ENCODE measurements at regions not wholly inside any gene's neighbourhood (a gene's known extent, or its start where the extent isn't known, plus 50 kb on each side); places are given as distances from the start of the nearest gene placed in this dataset.
"Not testable (repeated sequence)": the region's sequence is repeated elsewhere in the genome, so short reads cannot be mapped to it uniquely, and the experiment has no call there.

GRCh38 chr1:198967566-198967965 is 328.7 kb downstream of the PTPRC start:
- DNase-seq (ENCODE audit: low read depth in 1 of 2, low spot score in 1 of 2) = no peak

- no peak for DNase-seq (ENCODE audit: low read depth in 1 of 2, low spot score in 1 of 2)
Observed at GRCh38 chr1:198968866-198969265, 330.0 kb downstream of the PTPRC start.

- no peak for DNase-seq (ENCODE audit: low read depth in 1 of 2, low spot score in 1 of 2)
Observed at GRCh38 chr1:198969981-198970380, 331.1 kb downstream of the PTPRC start.

DNA sequence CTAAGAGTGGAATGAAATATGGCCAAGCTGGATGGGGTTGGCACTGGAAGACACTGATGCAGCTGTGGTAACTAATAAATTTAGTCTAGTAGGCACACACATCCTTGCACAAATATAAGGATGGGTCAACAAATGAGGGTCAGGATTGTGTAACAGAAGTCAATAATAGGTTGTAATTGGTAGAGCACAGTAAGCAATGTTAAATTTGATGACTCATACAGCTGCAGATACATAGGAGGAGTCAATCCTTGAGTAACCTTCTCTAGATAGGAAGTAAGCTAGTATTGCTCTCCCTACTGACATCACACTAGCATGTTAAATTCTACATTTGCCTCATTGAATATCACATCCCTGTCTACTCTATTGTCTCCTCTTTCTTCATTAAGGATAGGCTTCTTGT is 332.1 kb downstream of the PTPRC start:
- DNase-seq (ENCODE audit: low read depth in 1 of 2, low spot score in 1 of 2) = no peak

GRCh38 chr1:198977909-198978308 is 339.1 kb downstream of the PTPRC start:
- DNase-seq (ENCODE audit: low read depth in 1 of 2, low spot score in 1 of 2) = no peak

DNA sequence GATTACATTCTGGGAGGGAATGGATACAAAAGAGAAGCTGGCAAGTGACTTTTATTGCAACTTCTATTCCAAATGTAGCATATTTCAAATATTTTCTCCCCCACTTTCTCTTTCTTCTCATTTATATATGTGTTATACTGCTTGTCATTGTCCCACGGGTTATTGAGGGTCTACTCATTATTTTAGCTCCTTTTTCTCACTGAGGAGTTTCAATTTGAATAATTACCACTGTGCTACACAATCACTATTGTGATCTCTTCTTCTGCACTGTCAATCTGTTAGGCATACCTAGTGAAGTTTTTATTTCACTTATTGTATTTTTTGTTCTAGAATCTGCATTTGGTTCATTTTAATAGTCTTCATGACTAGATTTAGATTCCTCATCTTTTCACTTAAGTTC is 339.7 kb downstream of the PTPRC start:
- no peak for DNase-seq (ENCODE audit: low read depth in 1 of 2, low spot score in 1 of 2)

- DNase-seq (ENCODE audit: low read depth in 1 of 2, low spot score in 1 of 2) = no peak
Observed at GRCh38 chr1:198986036-198986435, 347.2 kb downstream of the PTPRC start.

DNA sequence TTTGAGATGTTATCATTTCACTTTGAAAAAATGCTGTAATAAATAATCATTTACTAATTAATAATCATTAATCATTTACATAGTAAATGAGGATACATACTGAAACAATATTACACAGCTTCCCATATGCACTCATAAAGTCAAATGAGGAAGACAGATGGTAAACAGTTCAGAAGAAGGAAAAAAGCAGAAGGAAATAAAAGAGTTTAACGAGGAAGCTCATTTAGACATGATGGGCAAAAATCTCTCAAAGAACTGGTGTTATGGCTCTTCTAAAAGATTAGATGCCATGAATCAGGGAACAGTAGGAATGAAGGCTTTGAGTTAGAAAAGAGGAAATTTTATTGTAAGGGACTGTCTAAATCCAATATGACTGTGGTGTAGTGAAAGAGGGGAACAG is 347.6 kb downstream of the PTPRC start:
- DNase-seq (ENCODE audit: low read depth in 1 of 2, low spot score in 1 of 2) = no peak

DNA sequence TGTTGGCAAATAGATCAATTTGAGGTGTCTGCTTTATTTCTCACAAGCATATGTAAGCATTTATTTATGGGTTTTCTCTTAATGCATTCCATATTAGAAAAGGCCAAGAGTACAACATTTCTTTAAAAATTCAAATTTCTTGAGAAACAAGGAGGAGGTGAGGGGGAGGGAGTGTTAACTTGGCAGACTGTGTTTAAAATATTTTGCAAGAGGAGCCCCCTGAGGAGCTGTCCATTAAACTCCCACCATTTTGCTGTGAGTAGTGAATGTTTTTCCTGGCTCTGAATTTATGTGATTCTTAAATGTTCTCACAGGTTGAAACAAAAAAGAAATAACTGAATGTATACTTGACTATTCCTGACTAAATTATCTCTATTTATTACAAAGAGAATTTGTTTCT is 363.8 kb downstream of the PTPRC start:
- no peak for DNase-seq (ENCODE audit: low read depth in 1 of 2, low spot score in 1 of 2)

DNA sequence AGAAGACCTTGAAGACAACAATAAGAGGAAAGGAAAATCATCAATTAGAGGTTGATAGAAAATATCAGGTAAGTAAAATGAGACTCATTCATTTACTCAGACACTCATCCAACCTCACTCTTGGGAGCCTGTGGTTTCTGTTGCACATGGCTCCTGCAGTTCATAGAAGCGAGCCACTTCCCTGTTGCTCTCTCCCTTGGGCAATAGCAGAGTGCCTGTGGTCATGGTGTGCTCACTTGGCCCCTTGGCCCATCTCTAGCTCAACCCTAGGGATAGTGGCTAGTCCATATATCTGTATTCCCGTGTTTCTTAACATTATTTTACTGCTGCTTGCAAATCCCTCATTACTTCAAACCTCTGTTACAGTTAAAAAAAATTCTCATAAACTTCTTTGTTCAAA is 368.6 kb downstream of the PTPRC start:
- DNase-seq (ENCODE audit: low read depth in 1 of 2, low spot score in 1 of 2) = no peak

GRCh38 chr1:199009447-199009846 is 370.6 kb downstream of the PTPRC start:
- DNase-seq (ENCODE audit: low read depth in 1 of 2, low spot score in 1 of 2) = no peak

GRCh38 chr1:199010492-199010891 is 371.7 kb downstream of the PTPRC start:
- no peak for DNase-seq (ENCODE audit: low read depth in 1 of 2, low spot score in 1 of 2)

DNA sequence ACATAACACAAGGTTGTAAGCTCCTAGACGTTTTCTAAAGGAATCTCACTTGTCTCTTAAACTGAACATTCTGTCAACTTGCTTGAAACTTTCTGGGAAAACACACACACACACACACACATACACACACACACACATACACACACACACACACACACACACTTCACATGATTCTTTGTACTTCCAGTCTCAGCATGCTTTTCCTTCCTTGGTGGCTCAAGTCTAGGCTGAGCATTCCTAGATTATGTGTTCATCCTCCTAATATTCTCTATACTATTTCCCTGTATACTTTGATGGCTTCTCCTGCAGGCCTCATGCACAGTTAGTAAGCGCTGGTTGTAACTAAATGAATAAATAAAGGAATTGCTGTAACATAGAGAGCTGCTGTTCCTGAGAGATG is 372.1 kb downstream of the PTPRC start:
- DNase-seq (ENCODE audit: low read depth in 1 of 2, low spot score in 1 of 2) = no peak

DNA sequence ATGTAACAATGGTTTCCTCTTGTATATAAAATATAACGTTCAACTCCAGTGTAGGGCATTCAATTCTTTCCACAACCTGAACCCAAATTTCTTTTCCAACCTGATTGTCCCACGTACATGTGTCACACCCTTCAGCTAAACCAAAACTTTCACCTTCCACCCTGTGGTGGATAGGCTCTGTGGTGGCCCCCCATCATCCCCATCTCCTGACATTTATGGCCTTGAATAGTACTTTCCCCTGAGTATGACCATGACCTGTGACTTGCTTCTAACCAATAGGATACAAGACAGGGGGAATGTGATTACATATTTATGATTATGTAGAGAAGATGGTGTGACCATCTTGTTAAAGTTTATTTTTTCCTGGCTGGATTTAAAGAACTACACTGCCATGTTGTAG is 377.0 kb downstream of the PTPRC start:
- DNase-seq (ENCODE audit: low read depth in 1 of 2, low spot score in 1 of 2) = no peak

DNA sequence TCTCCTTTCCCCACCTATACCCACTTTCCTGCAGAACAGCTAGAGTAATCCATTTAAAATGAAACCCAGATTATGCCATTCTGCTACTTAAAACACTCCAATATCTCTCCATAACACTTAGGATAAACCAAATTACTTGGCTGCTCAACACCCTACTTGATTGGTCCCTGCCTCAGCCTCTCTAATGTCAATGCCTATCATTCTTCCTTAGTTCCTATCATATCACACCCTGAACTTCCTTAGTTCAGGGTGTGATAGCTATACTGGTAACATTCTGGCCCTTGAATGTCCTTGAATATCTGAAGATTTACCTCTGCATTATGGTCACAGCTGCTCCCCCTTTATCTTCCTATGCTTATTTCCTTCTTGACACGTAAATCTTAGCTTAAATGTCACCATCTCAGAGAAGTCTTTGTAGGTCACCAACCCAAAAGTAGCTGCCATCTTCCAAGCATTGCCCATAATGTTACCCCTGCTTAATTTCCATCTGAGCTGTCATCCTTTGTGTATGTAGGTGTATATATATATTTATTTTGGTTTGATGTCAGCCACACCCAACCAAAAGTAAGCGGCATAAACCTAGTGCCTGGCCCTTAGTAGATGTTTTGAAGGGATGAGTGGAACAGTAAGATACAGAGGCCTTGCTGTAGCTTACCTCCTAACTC is 379.8 kb downstream of the PTPRC start:
- no peak for DNase-seq (ENCODE audit: low read depth in 1 of 2, low spot score in 1 of 2)

GRCh38 chr1:199020051-199020450 is 381.2 kb downstream of the PTPRC start:
- DNase-seq (ENCODE audit: low read depth in 1 of 2, low spot score in 1 of 2) = no peak

- no peak for DNase-seq (ENCODE audit: low read depth in 1 of 2, low spot score in 1 of 2)
Observed at GRCh38 chr1:199020904-199021303, 382.1 kb downstream of the PTPRC start.

DNA sequence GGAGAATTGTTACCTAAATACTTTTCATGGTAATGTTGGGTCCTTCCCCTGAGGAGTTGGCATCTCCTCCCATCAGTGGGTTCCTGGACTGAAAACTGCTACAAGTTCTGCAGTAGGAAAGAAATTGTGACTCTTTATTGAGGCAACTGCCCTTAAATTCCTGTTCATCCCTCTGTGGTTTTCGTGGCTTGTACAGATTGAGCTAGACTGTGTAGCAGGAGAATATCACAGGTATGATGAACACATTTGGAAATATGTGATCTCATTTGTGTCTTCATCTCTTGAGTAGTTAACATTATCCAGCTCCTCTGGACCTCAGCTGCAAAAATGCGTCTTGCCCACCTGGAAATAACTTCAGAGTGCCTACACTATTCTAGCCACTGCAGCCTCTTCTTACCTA is 390.6 kb downstream of the PTPRC start:
- DNase-seq (ENCODE audit: low read depth in 1 of 2, low spot score in 1 of 2) = no peak

- DNase-seq (ENCODE audit: low read depth in 1 of 2, low spot score in 1 of 2) = no peak
Observed at GRCh38 chr1:199029855-199030254, 391.0 kb downstream of the PTPRC start.

DNA sequence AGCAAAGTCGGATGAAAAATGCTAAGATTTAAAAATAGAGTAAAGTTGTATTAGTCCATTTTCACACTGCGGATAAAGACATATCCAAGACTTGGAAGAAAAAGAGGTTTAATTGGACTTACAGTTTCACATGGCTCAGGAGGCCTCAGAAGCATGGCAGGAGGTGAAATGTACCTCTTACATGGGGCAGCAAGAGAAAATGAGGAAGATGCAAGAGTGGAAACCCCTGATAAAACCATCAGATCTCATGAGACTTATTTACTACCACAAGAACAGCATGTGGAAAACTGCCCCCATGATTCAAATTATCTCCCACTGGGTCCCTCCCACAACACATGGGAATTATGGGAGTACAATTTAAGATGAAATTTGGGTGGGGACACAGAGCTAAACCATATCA is 391.7 kb downstream of the PTPRC start:
- DNase-seq (ENCODE audit: low read depth in 1 of 2, low spot score in 1 of 2) = not testable (repeated sequence)

DNA sequence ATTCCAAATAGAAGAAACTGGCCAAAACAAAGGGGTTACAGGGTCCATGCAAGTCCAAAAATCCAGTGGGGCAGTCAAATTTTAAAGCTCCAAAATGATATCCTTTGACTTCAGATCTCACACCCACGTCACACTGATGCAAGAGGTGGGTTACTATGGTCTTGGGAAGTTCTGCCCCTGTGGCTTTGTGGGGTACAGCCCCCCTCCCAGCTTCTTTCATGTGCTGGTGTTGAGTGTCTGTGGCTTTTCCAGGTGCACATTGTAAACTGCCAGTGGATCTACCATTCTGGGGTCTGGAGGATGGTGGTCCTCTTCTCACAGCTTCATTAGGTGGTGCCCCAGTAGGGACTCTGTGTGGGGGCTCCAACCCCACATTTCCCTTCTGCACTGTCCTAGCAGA is 392.3 kb downstream of the PTPRC start:
- DNase-seq (ENCODE audit: low read depth in 1 of 2, low spot score in 1 of 2) = not testable (repeated sequence)

- not testable (repeated sequence) for DNase-seq (ENCODE audit: low read depth in 1 of 2, low spot score in 1 of 2)
Observed at GRCh38 chr1:199032479-199032878, 393.6 kb downstream of the PTPRC start.

DNA sequence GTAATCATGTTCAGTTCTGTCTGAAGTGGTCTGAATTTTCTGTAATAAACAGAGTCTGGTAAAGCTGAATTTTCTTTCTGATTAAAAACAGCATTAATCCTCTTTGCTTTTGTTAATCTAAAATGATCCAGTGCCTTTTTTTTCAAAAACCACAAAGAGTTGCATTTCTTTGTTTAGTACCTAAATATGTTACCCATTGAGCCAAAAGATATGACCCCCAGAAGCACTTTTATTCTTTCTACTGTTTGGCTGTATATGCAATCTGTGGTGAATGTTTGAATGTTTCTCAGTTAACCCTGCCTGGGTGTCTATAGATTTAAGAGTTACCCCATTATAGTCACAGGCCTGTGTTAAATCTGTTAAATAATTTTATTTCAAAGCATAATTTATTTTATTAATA is 394.8 kb downstream of the PTPRC start:
- DNase-seq (ENCODE audit: low read depth in 1 of 2, low spot score in 1 of 2) = no peak

DNA sequence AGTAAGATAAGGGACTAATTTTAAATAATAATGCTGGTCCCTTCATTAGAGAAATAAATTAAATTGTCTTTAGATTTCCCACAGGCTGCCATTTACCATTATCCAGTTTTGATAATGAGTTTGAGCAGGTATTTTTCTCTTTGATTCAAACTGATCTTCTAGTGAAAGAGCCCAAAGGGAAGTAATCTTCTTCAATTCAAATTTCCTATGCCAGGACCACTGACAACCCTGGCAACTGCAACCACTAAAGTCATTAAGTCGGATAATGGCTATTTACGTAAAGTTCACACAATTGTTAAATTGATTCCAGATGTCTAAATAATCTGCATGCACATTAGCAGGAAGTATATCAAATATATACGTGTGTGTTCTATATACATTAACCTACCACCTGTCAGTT is 399.3 kb downstream of the PTPRC start:
- no peak for DNase-seq (ENCODE audit: low read depth in 1 of 2, low spot score in 1 of 2)
